Adrenal gland (tissue), 5 donors: ENCODE measurements at regions not wholly inside any gene's neighbourhood (a gene's known extent, or its start where the extent isn't known, plus 50 kb on each side); places are given as distances from the start of the nearest gene placed in this dataset.

Source experiments
- CTCF ChIP-seq, 6 experiments: fragments of 450-650 bp in 4 of 6; fragments of 200-600 bp in 2 of 6; sonication (generic) in 1 of 6; IDR thresholded peaks; 1 replicate in 5 of 6; 2 replicates in 1 of 6; pipeline versions ENCODE4 v1.5.1 to v1.8.0; 2016 to 2021; ENCODE audit warnings: antibody characterized with exemption in 6 of 6, mild to moderate bottlenecking in 2 of 6, moderate library complexity in 1 of 6
- POLR2A ChIP-seq, 2 donors: fragments of 450-650 bp; IDR thresholded peaks; one replicate each; pipeline ENCODE4 v1.6.1; 2017; ENCODE audit warnings: antibody characterized with exemption in 2 of 2, mild to moderate bottlenecking in 2 of 2, moderate library complexity in 1 of 2
- donor health status: DM: no; HTN: no; CAD: no.

GRCh38 chr2:58984731-58985130, 743.6 kb upstream of the FANCL start:
- TF ChIP-seq CTCF (IDR thresholded peaks at IDR 0.05): no peak
- no peak for TF ChIP-seq POLR2A (IDR thresholded peaks at IDR 0.05)
